Psoas muscle (tissue), 7 donors: ENCODE measurements at regions not wholly inside any gene's neighbourhood (a gene's known extent, or its start where the extent isn't known, plus 50 kb on each side); places are given as distances from the start of the nearest gene placed in this dataset.

ENCODE experiments used
- ATAC-seq, 4 donors: fragments of 200-7000 bp; cut with Tn5 transposase; one replicate each; pipeline ENCODE4 v1.9.1; 2020; ENCODE audit warnings: moderate library complexity in 3 of 4, mild to moderate bottlenecking in 2 of 4
- DNase-seq, 2 donors: peaks; one replicate each; pipeline ENCODE4 v3.0.0-alpha.2; 2020
- H3K27ac ChIP-seq: fragments of 200-600 bp; one replicate; pipeline ENCODE4 v1.8.0; 2022
- H3K27me3 ChIP-seq, 3 donors: fragments of 200-600 bp in 1 of 3; one replicate each; pipeline versions ENCODE4 v1.6.1 to v1.8.0; 2013 to 2022; ENCODE audit warnings: low read length in 2 of 3, mild to moderate bottlenecking in 2 of 3, moderate library complexity in 1 of 3; ENCODE audit not compliant: insufficient read depth in 3 of 3
- H3K36me3 ChIP-seq, 2 donors: fragments of 200-600 bp in 1 of 2; one replicate each; pipeline versions ENCODE4 v1.6.1 to v1.8.0; 2013 to 2022; ENCODE audit warnings: low read depth in 1 of 2, mild to moderate bottlenecking in 1 of 2, moderate library complexity in 1 of 2; ENCODE audit not compliant: insufficient read depth in 1 of 2
- H3K4me1 ChIP-seq: fragments of 200-600 bp; one replicate; pipeline ENCODE4 v1.8.0; 2022
- H3K4me3 ChIP-seq: fragments of 200-600 bp; one replicate; pipeline ENCODE4 v1.8.0; 2022; ENCODE audit warnings: mild to moderate bottlenecking
- H3K9me3 ChIP-seq: fragments of 200-600 bp; one replicate; pipeline ENCODE4 v1.8.0; 2022
- CTCF ChIP-seq: fragments of 200-600 bp; IDR thresholded peaks from one replicate; pipeline ENCODE4 v1.8.0; 2022; ENCODE audit warnings: antibody characterized with exemption
- WGBS, 3 donors: extraction: QIAGEN DNeasy Blood & Tissue Kit; methylation state at CpG; one replicate each; pipeline versions ENCODE4 v1.1.6 to v1.1.7; 2013; 5-methylcytosine and 5-hydroxymethylcytosine counted together
- intact Hi-C, 2 donors: fragments of 100-400 bp; cut with DNase I; formaldehyde crosslinking; loops; one replicate each; pipeline versions ENCODE4 v1.11.0 to v1.14.2; 2022
- donor health status: healthy with polysubstance abuse.
- donor health status: DM: no; HTN: no; CAD: no; lungs with moderate emphysema.
- donor health status: Bipolar disorder and iron deficiency.
- donor health status: healthy.
- donor health status: DM: yes; HTN: yes; CAD: no.
- donor health status: DM: no; HTN: no; CAD: no.
- donor health status: DM: yes; HTN: yes; CAD: no.

GRCh38 chr16:6615636-6616035 lies 717.0 kb upstream of the RBFOX1 start:
- TF ChIP-seq CTCF: no peak
- Histone ChIP-seq H3K27me3 (no peaks in the 10 kb centered on the region), H3K4me1 (no peaks in the 10 kb centered on the region), H3K4me3 (no peak overlapping the region), H3K9me3 (no peaks in the 10 kb centered on the region), H3K36me3 (no peaks in the 10 kb centered on the region), H3K27ac (no peak overlapping the region)
- WGBS, 3 donors: 72 to 77% (median 73%) methylated on average over 12 of the region's 12 CpGs
- intact Hi-C loops: loop anchor here in 1 of 2 donors (10.0 kb wide), 1 partner anchor 1039 kb away; no protein-coding TSS in a partner anchor
- ATAC-seq: no peak
- no peak for DNase-seq

DNA sequence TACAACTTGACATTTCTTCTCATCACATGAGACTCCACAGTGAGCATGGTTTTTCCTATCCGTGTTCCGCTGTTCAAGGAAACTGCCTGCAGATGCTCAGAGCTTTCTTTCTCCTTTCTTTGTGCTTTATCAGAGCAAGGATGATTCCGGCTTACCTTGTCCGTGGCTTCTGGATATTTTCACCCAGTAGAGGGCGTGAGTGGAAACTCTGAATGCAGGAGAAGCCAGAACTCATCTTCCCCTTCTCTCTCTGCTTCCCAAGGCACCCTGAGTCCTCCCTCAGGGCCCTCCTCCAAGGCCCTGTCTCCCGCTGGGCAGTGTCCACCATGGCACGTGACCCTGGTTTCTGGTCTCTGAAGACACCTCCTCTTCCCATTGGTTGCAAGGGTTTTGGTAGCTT lies 721.1 kb upstream of the RBFOX1 start:
- Histone ChIP-seq H3K4me1 (no peaks in the 10 kb centered on the region), H3K27ac (no peak overlapping the region), H3K27me3 (no peaks in the 10 kb centered on the region), H3K9me3 (no peaks in the 10 kb centered on the region), H3K36me3 (no peaks in the 10 kb centered on the region), H3K4me3 (no peak overlapping the region)
- 55 to 58% (median 55%) methylated on average over 7 of the region's 7 CpGs for WGBS, 3 donors
- ATAC-seq (no peak), DNase-seq (no peak)
- TF ChIP-seq CTCF: no peak
- intact Hi-C loops: loop anchor here in 1 of 2 donors (10.0 kb wide), 1 partner anchor 1043 kb away; no protein-coding TSS in a partner anchor

DNA sequence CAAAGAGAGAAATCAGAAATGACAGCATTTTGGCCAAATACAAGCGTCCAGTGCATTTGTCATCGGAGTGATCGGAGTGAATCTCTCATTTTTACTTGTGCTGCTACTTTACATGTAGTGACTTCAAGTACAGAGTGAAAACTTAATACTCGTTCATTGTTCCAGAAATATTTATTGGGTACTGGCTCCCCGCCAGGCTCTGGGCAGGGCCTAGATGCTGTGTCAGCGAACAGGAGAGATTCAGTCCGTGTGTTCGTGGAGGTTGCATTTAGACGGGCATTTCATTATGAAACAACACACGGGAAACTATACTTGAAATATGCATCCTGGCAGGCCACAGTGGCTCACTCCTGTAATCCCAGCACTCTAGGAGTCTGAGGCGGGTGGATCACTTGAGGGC lies 727.2 kb upstream of the RBFOX1 start:
- Histone ChIP-seq H3K4me3 (no peak overlapping the region), H3K27ac (no peak overlapping the region), H3K27me3 (no peaks in the 10 kb centered on the region), H3K36me3 (no peaks in the 10 kb centered on the region), H3K4me1 (no peaks in the 10 kb centered on the region), H3K9me3 (no peaks in the 10 kb centered on the region)
- ATAC-seq: no peak
- WGBS, 3 donors: 67 to 73% (median 70%) methylated on average over 11 of the region's 11 CpGs
- TF ChIP-seq CTCF: no peak
- DNase-seq: no peak
- intact Hi-C loops: no loop called here

- Histone ChIP-seq H3K27ac (no peak overlapping the region), H3K27me3 (no peaks in the 10 kb centered on the region), H3K36me3 (no peaks in the 10 kb centered on the region), H3K4me3 (no peak overlapping the region), H3K9me3 (no peaks in the 10 kb centered on the region), H3K4me1 (no peaks in the 10 kb centered on the region)
- WGBS, 3 donors: 42 to 54% (median 50%) methylated on average over 4 of the region's 4 CpGs
- DNase-seq (no peak), ATAC-seq (no peak)
- intact Hi-C loops: no loop called here
- no peak for TF ChIP-seq CTCF
Measured at GRCh38 chr16:6603780-6604325, 728.8 kb upstream of the RBFOX1 start.

DNA sequence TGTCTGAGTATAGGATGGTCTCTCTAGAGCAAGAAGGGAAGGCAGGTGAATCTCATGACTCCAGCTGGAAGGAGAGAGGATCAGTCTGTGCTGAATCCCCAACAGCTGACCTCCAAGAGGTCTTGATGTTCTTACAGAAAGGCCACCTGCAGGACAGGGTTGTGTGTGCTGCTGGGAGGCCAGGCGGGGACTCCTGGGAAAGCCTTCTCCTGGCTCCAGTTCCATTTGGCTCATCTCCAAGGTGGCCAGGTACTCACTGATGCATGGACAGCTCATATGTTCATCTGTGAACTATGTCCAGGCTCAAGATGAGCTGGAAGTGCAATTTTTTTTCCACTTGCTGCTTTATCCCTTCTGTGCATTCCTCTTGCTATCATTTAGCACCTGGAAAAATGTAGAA lies 730.2 kb upstream of the RBFOX1 start:
- 70 to 79% (median 73%) methylated on average over 1 of the region's 1 CpG for WGBS, 3 donors

More for the DNA sequence above, 730.2 kb upstream of the RBFOX1 start:
- TF ChIP-seq CTCF: no peak
- ATAC-seq (no peak), DNase-seq (no peak)
- Histone ChIP-seq H3K27me3 (no peaks in the 10 kb centered on the region), H3K27ac (no peak overlapping the region), H3K36me3 (no peaks in the 10 kb centered on the region), H3K9me3 (no peaks in the 10 kb centered on the region), H3K4me1 (no peaks in the 10 kb centered on the region), H3K4me3 (no peak overlapping the region)
- intact Hi-C loops: no loop called here
